Stimulated activated effector memory CD8-positive, alpha-beta T cell treated with anti-CD3 and anti-CD28 coated beads, Interleukin-12 subunit alpha, Interleukin-12 subunit beta, amount 100 ng/mL, for 72 hours (primary cell): ENCODE measurements at regions not wholly inside any gene's neighbourhood (a gene's known extent, or its start where the extent isn't known, plus 50 kb on each side); places are given as distances from the start of the nearest gene placed in this dataset.
A peak's percentile ranks its signal among the peaks of the same experiment; 100 is the strongest.

Experiments
- ATAC-seq: fragments of 150-1000 bp; cut with Tn5 transposase; 2 replicates; pipeline ENCODE4 v1.10.0; 2021
- DNase-seq, 2 donors: peaks; one replicate each; pipeline ENCODE4 v3.0.0; 2021 to 2022; ENCODE audit warnings: low spot score in 2 of 2
- H3K27ac Mint-ChIP-seq: one replicate; pipeline ENCODE4 v1.8.0; 2022; ENCODE audit warnings: mild to moderate bottlenecking, mixed read lengths
- H3K36me3 Mint-ChIP-seq: one replicate; pipeline ENCODE4 v1.8.0; 2022; ENCODE audit warnings: mild to moderate bottlenecking, mixed read lengths
- H3K4me1 Mint-ChIP-seq: one replicate; pipeline ENCODE4 v1.8.0; 2022; ENCODE audit warnings: mixed read lengths
- H3K4me3 Mint-ChIP-seq: one replicate; pipeline ENCODE4 v1.8.0; 2022; ENCODE audit warnings: mild to moderate bottlenecking, mixed read lengths
- H3K9me3 Mint-ChIP-seq: one replicate; pipeline ENCODE4 v1.8.0; 2022; ENCODE audit warnings: mixed read lengths

- H3K9me3 Mint-ChIP-seq, result no peaks in the 10 kb centered on the region
- DNase-seq, result no peak
- H3K4me3 Mint-ChIP-seq, result no peak overlapping the region
- H3K4me1 Mint-ChIP-seq, result no peaks in the 10 kb centered on the region
- no peaks in the 10 kb centered on the region for H3K36me3 Mint-ChIP-seq
- ATAC-seq, result no peak
- no peak overlapping the region for H3K27ac Mint-ChIP-seq
Measured at GRCh38 chr4:24722026-24722568, 73.3 kb upstream of the SOD3 start.

GRCh38 chr4:24727390-24728224 is 67.8 kb upstream of the SOD3 start:
- H3K27ac Mint-ChIP-seq, result no peak overlapping the region
- H3K36me3 Mint-ChIP-seq, result no peaks in the 10 kb centered on the region
- H3K9me3 Mint-ChIP-seq, result no peaks in the 10 kb centered on the region
- DNase-seq (no peak), ATAC-seq (no peak)
- no peaks in the 10 kb centered on the region for H3K4me1 Mint-ChIP-seq
- no peak overlapping the region for H3K4me3 Mint-ChIP-seq

GRCh38 chr4:24729119-24729730 is 66.1 kb upstream of the SOD3 start:
- H3K36me3 Mint-ChIP-seq, result no peaks in the 10 kb centered on the region
- no peak for DNase-seq

GRCh38 chr4:24730256-24731001 is 64.9 kb upstream of the SOD3 start:
- Mint-ChIP-seq H3K27ac (no peak overlapping the region), H3K9me3 (no peaks in the 10 kb centered on the region), H3K36me3 (no peaks in the 10 kb centered on the region), H3K4me1 (no peaks in the 10 kb centered on the region), H3K4me3 (no peak overlapping the region)
- ATAC-seq (peak; percentile 13), DNase-seq (no peak)

More at GRCh38 chr4:24729119-24729730, 66.1 kb upstream of the SOD3 start:
- Mint-ChIP-seq H3K4me1 (no peaks in the 10 kb centered on the region), H3K27ac (no peak overlapping the region), H3K4me3 (no peak overlapping the region), H3K9me3 (no peaks in the 10 kb centered on the region)
- no peak for ATAC-seq

- H3K4me1 Mint-ChIP-seq, result no peaks in the 10 kb centered on the region
- no peak for ATAC-seq
Measured at GRCh38 chr4:24731448-24731847, 63.9 kb upstream of the SOD3 start.

GRCh38 chr4:24734511-24734910 is 60.9 kb upstream of the SOD3 start:
- no peak overlapping the region for H3K27ac Mint-ChIP-seq
- DNase-seq, result no peak
- ATAC-seq, result no peak
- H3K4me1 Mint-ChIP-seq, result no peaks in the 10 kb centered on the region
- peaks cover 5% of the 10 kb centered on the region for H3K9me3 Mint-ChIP-seq
- H3K36me3 Mint-ChIP-seq, result no peaks in the 10 kb centered on the region
- no peak overlapping the region for H3K4me3 Mint-ChIP-seq

More at GRCh38 chr4:24731448-24731847, 63.9 kb upstream of the SOD3 start:
- no peaks in the 10 kb centered on the region for H3K36me3 Mint-ChIP-seq
- H3K4me3 Mint-ChIP-seq, result no peak overlapping the region
- H3K9me3 Mint-ChIP-seq, result no peaks in the 10 kb centered on the region
- no peak overlapping the region for H3K27ac Mint-ChIP-seq
- no peak for DNase-seq

GRCh38 chr4:24736066-24736465 is 59.3 kb upstream of the SOD3 start:
- H3K4me1 Mint-ChIP-seq, result no peaks in the 10 kb centered on the region
- DNase-seq (no peak), ATAC-seq (no peak)
- H3K9me3 Mint-ChIP-seq, result peaks cover 5% of the 10 kb centered on the region
- H3K27ac Mint-ChIP-seq, result no peak overlapping the region
- no peaks in the 10 kb centered on the region for H3K36me3 Mint-ChIP-seq
- H3K4me3 Mint-ChIP-seq, result no peak overlapping the region

GRCh38 chr4:24741910-24742309 is 53.5 kb upstream of the SOD3 start:
- Mint-ChIP-seq H3K27ac (no peak overlapping the region), H3K9me3 (peaks cover 5% of the 10 kb centered on the region), H3K36me3 (no peaks in the 10 kb centered on the region), H3K4me1 (no peaks in the 10 kb centered on the region), H3K4me3 (no peak overlapping the region)
- no peak for DNase-seq
- ATAC-seq, result no peak

GRCh38 chr4:24742335-24742734 is 53.0 kb upstream of the SOD3 start:
- no peak for DNase-seq
- H3K4me3 Mint-ChIP-seq, result no peak overlapping the region
- no peaks in the 10 kb centered on the region for H3K4me1 Mint-ChIP-seq
- no peaks in the 10 kb centered on the region for H3K36me3 Mint-ChIP-seq
- H3K9me3 Mint-ChIP-seq, result peaks cover 5% of the 10 kb centered on the region
- H3K27ac Mint-ChIP-seq, result no peak overlapping the region
- no peak for ATAC-seq

- no peak overlapping the region for H3K4me3 Mint-ChIP-seq
Measured at GRCh38 chr4:24742773-24743172, 52.6 kb upstream of the SOD3 start.

GRCh38 chr4:24743206-24743605 is 52.2 kb upstream of the SOD3 start:
- no peaks in the 10 kb centered on the region for H3K36me3 Mint-ChIP-seq
- no peak overlapping the region for H3K4me3 Mint-ChIP-seq
- no peak for ATAC-seq
- no peaks in the 10 kb centered on the region for H3K9me3 Mint-ChIP-seq
- no peak overlapping the region for H3K27ac Mint-ChIP-seq
- DNase-seq, result no peak
- no peaks in the 10 kb centered on the region for H3K4me1 Mint-ChIP-seq

More at GRCh38 chr4:24742773-24743172, 52.6 kb upstream of the SOD3 start:
- Mint-ChIP-seq H3K27ac (no peak overlapping the region), H3K4me1 (no peaks in the 10 kb centered on the region), H3K36me3 (no peaks in the 10 kb centered on the region), H3K9me3 (peaks cover 2% of the 10 kb centered on the region)
- no peak for ATAC-seq
- DNase-seq, result no peak

- no peak for ATAC-seq
- H3K27ac Mint-ChIP-seq, result no peak overlapping the region
- H3K4me3 Mint-ChIP-seq, result no peak overlapping the region
- no peaks in the 10 kb centered on the region for H3K4me1 Mint-ChIP-seq
- H3K36me3 Mint-ChIP-seq, result no peaks in the 10 kb centered on the region
- no peak for DNase-seq
- H3K9me3 Mint-ChIP-seq, result no peaks in the 10 kb centered on the region
Measured at GRCh38 chr4:24743927-24744326, 51.4 kb upstream of the SOD3 start.

- no peak overlapping the region for H3K27ac Mint-ChIP-seq
- no peak for ATAC-seq
- H3K4me1 Mint-ChIP-seq, result no peaks in the 10 kb centered on the region
- no peak overlapping the region for H3K4me3 Mint-ChIP-seq
- no peaks in the 10 kb centered on the region for H3K36me3 Mint-ChIP-seq
- H3K9me3 Mint-ChIP-seq, result no peaks in the 10 kb centered on the region
- DNase-seq, result no peak
Measured at GRCh38 chr4:24745172-24745895, 50.0 kb upstream of the SOD3 start.
